Testis (tissue), 2 donors: ENCODE measurements at regions not wholly inside any gene's neighbourhood (a gene's known extent, or its start where the extent isn't known, plus 50 kb on each side); places are given as distances from the start of the nearest gene placed in this dataset.

Source experiments
- DNase-seq: peaks from one replicate; pipeline ENCODE4 v3.0.0-alpha.2; 2019
- H3K27ac ChIP-seq, 2 donors: fragments of 200-600 bp; sonication (generic); one replicate each; pipeline ENCODE4 v1.5.1; 2019
- H3K27me3 ChIP-seq: fragments of 200-600 bp; sonication (generic); one replicate; pipeline ENCODE4 v1.5.1; 2019
- H3K36me3 ChIP-seq: fragments of 200-600 bp; sonication (generic); one replicate; pipeline ENCODE4 v1.5.1; 2017; ENCODE audit warnings: low read depth; ENCODE audit errors: missing control alignments
- H3K4me1 ChIP-seq: fragments of 200-600 bp; sonication (generic); one replicate; pipeline ENCODE4 v1.5.1; 2019
- H3K4me3 ChIP-seq, 2 donors: fragments of 200-600 bp; sonication (generic); one replicate each; pipeline ENCODE4 v1.5.1; 2017 to 2019
- H3K9me3 ChIP-seq: fragments of 200-600 bp; sonication (generic); one replicate; pipeline ENCODE4 v1.5.1; 2017
- CTCF ChIP-seq, 3 experiments: fragments of 450-650 bp in 2 of 3; fragments of 200-600 bp in 1 of 3; sonication (generic) in 1 of 3; IDR thresholded peaks; one replicate each; pipeline ENCODE4 v1.5.1; 2016 to 2019; ENCODE audit warnings: antibody characterized with exemption in 3 of 3, mild to moderate bottlenecking in 2 of 3, moderate library complexity in 1 of 3
- POLR2A ChIP-seq: fragments of 450-650 bp; IDR thresholded peaks from one replicate; pipeline ENCODE4 v1.6.1; 2017; ENCODE audit warnings: antibody characterized with exemption, mild to moderate bottlenecking, moderate library complexity
- WGBS, 2 donors: methylation state at CpG; one replicate each; pipeline ENCODE4 v1.1.5; 2018; 5-methylcytosine and 5-hydroxymethylcytosine counted together
- intact Hi-C: fragments of 100-400 bp; cut with DNase I; formaldehyde crosslinking; loops from one replicate; pipeline ENCODE4 v1.15.1; 2023; ENCODE audit warnings: low total_unique reads

GRCh38 chr13:84294576-84294975 lies 412.3 kb upstream of the SLITRK1 start:
- Histone ChIP-seq H3K27me3 (no peaks in the 10 kb centered on the region), H3K27ac (no peak overlapping the region), H3K4me3 (no peak overlapping the region), H3K4me1 (no peaks in the 10 kb centered on the region), H3K9me3 (no peaks in the 10 kb centered on the region), H3K36me3 (no peaks in the 10 kb centered on the region)
- WGBS, 2 donors = 83% methylated on average over 3 of the region's 3 CpGs
- no peak for DNase-seq
- intact Hi-C loops = no loop called here
- TF ChIP-seq POLR2A = no peak
- TF ChIP-seq CTCF (IDR thresholded peaks at IDR 0.05) = no peak

- no peak overlapping the region for H3K4me3 ChIP-seq
- TF ChIP-seq POLR2A = no peak
- TF ChIP-seq CTCF (IDR thresholded peaks at IDR 0.05) = no peak
- intact Hi-C loops = no loop called here
- 55% methylated on average over 4 of the region's 4 CpGs for WGBS, 2 donors
- no peaks in the 10 kb centered on the region for H3K27me3 ChIP-seq
- no peaks in the 10 kb centered on the region for H3K9me3 ChIP-seq
- no peaks in the 10 kb centered on the region for H3K36me3 ChIP-seq
- no peaks in the 10 kb centered on the region for H3K4me1 ChIP-seq
- H3K27ac ChIP-seq = no peak overlapping the region
- DNase-seq = no peak
Observed at GRCh38 chr13:84290386-84290785, 408.1 kb upstream of the SLITRK1 start.

DNA sequence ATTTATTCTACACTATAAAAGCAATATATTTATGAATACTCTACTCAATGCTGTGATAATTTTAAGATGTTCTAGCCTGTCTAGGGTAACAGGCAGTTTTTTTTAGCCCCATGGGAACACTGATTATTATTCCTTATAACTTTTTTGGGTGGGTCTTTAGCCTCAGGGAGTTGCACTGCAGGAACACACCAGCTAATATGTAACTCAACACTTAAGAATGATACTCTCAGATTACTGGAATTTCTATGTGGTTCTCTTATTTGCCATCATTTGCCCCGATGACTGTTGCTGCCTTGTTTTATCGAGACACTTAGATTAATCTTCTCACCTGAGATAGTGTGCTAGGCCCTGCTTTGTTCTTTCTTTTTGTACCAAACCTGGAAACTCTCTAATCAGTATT lies 396.9 kb upstream of the SLITRK1 start:
- Histone ChIP-seq H3K4me3 (no peak overlapping the region), H3K36me3 (no peaks in the 10 kb centered on the region), H3K4me1 (no peaks in the 10 kb centered on the region), H3K27me3 (no peaks in the 10 kb centered on the region), H3K27ac (no peak overlapping the region), H3K9me3 (no peaks in the 10 kb centered on the region)
- intact Hi-C loops = no loop called here
- no peak for DNase-seq
- TF ChIP-seq CTCF (IDR thresholded peaks at IDR 0.05) (no peak), POLR2A (no peak)
- 94 to 96% methylated on average over 2 of the region's 2 CpGs for WGBS, 2 donors

- no peaks in the 10 kb centered on the region for H3K36me3 ChIP-seq
- no peaks in the 10 kb centered on the region for H3K9me3 ChIP-seq
- no peaks in the 10 kb centered on the region for H3K27me3 ChIP-seq
- no peak for DNase-seq
- no peak for TF ChIP-seq POLR2A
- TF ChIP-seq CTCF (IDR thresholded peaks at IDR 0.05) = no peak
- H3K4me3 ChIP-seq = no peak overlapping the region
- no peak overlapping the region for H3K27ac ChIP-seq
- 79 to 83% methylated on average over 6 of the region's 6 CpGs for WGBS, 2 donors
- no peaks in the 10 kb centered on the region for H3K4me1 ChIP-seq
- intact Hi-C loops = no loop called here
Observed at GRCh38 chr13:84272877-84273562, 390.7 kb upstream of the SLITRK1 start.

DNA sequence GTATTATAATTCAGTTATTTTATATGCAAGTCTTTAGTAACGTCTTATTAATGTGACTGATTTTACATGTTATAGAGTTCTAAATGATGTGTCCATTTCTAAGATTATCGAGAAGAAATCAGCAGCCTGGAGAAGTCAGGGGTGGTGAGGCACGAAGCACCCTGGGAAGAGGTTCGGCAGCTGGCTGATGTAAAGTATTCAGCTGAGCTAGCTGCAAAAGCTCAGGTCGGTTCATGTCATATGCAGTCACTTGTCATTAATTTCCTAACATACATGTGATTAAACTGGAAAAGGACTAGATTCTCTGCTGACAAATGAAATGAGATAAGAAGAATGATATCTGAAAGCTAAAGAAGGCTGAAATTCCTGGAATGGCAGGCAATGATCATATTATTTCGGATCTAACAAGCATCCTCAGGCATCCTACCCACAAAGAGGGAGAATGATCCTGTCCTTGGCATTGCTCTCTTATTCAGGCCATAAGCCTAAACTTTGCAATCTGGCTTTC lies 383.0 kb upstream of the SLITRK1 start:
- Histone ChIP-seq H3K4me1 (no peaks in the 10 kb centered on the region), H3K27me3 (no peaks in the 10 kb centered on the region), H3K9me3 (no peaks in the 10 kb centered on the region), H3K4me3 (no peak overlapping the region), H3K36me3 (no peaks in the 10 kb centered on the region), H3K27ac (no peak overlapping the region)
- intact Hi-C loops = no loop called here
- no peak for TF ChIP-seq POLR2A
- no peak for TF ChIP-seq CTCF (IDR thresholded peaks at IDR 0.05)
- DNase-seq = no peak
- 77% methylated on average over 6 of the region's 6 CpGs for WGBS, 2 donors
